GM18870 (cell line): ENCODE measurements at regions not wholly inside any gene's neighbourhood (a gene's known extent, or its start where the extent isn't known, plus 50 kb on each side); places are given as distances from the start of the nearest gene placed in this dataset.

Source experiments
- ATAC-seq: cut with Tn5 transposase; IDR thresholded peaks from one replicate; pipeline ENCODE4 v1.9.1; 2021; ENCODE audit warnings: moderate library complexity; ENCODE audit not compliant: unreplicated experiment

- ATAC-seq: no peak
These were observed 728.8 kb upstream of the POU3F3 start for GRCh38 chr2:104125096-104125495.

GRCh38 chr2:104127049-104127770 lies 726.7 kb upstream of the POU3F3 start:
- no peak for ATAC-seq

GRCh38 chr2:104140361-104140760 lies 713.6 kb upstream of the POU3F3 start:
- ATAC-seq: no peak

GRCh38 chr2:104158191-104158590 lies 695.7 kb upstream of the POU3F3 start:
- ATAC-seq: no peak

GRCh38 chr2:104163611-104164130 lies 690.2 kb upstream of the POU3F3 start:
- no peak for ATAC-seq

GRCh38 chr2:104164721-104165252 lies 689.1 kb upstream of the POU3F3 start:
- no peak for ATAC-seq

- no peak for ATAC-seq
These were observed 676.7 kb upstream of the POU3F3 start for GRCh38 chr2:104177179-104177578.

GRCh38 chr2:104179644-104180043 lies 674.3 kb upstream of the POU3F3 start:
- ATAC-seq: no peak

- ATAC-seq: no peak
These were observed 653.3 kb upstream of the POU3F3 start for GRCh38 chr2:104200533-104201168.

- no peak for ATAC-seq
These were observed 640.2 kb upstream of the POU3F3 start for GRCh38 chr2:104213758-104214157.

- ATAC-seq: no peak
These were observed 638.4 kb upstream of the POU3F3 start for GRCh38 chr2:104215269-104216161.

- no peak for ATAC-seq
These were observed 620.3 kb upstream of the POU3F3 start for GRCh38 chr2:104233591-104233990.

GRCh38 chr2:104236491-104236890 lies 617.4 kb upstream of the POU3F3 start:
- ATAC-seq: no peak

GRCh38 chr2:104240984-104241383 lies 612.9 kb upstream of the POU3F3 start:
- ATAC-seq: no peak

- no peak for ATAC-seq
These were observed 604.3 kb upstream of the POU3F3 start for GRCh38 chr2:104249629-104250028.

- no peak for ATAC-seq
These were observed 603.3 kb upstream of the POU3F3 start for GRCh38 chr2:104250635-104251034.

- ATAC-seq: no peak
These were observed 599.9 kb upstream of the POU3F3 start for GRCh38 chr2:104254017-104254416.

- no peak for ATAC-seq
These were observed 591.2 kb upstream of the POU3F3 start for GRCh38 chr2:104262714-104263113.

GRCh38 chr2:104279646-104280045 lies 574.3 kb upstream of the POU3F3 start:
- ATAC-seq: no peak

GRCh38 chr2:104280216-104280615 lies 573.7 kb upstream of the POU3F3 start:
- ATAC-seq: no peak

- ATAC-seq: no peak
These were observed 567.1 kb upstream of the POU3F3 start for GRCh38 chr2:104286841-104287240.
